ENCODE measurements at regions not wholly inside any gene's neighbourhood (a gene's known extent, or its start where the extent isn't known, plus 50 kb on each side); places are given as distances from the start of the nearest gene placed in this dataset.

DNA sequence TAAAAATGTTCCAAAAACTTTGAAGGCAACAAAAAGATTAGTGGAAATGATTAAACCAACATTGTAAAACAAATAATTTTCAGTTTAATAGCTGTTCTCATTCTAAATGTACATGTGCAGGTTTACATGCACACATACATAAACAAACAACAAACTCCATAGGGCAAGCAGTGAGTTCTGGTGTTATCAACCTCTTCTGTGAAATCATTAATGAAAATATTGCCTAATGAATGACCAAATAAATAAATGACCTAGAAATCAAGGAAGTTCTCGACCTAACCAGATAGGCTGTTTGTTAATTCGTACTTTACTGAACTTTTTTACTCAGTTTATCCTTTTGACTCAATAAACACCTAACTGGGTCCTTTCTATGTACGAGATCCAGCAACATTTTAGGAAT, 165.5 kb upstream of the RORB start:
- H3K4me3 ChIP-seq (ENCODE audit: low read depth, low read length): no peak overlapping the region
- DNase-seq (ENCODE audit: low read depth): no peak
- TF ChIP-seq, protein P1, sequence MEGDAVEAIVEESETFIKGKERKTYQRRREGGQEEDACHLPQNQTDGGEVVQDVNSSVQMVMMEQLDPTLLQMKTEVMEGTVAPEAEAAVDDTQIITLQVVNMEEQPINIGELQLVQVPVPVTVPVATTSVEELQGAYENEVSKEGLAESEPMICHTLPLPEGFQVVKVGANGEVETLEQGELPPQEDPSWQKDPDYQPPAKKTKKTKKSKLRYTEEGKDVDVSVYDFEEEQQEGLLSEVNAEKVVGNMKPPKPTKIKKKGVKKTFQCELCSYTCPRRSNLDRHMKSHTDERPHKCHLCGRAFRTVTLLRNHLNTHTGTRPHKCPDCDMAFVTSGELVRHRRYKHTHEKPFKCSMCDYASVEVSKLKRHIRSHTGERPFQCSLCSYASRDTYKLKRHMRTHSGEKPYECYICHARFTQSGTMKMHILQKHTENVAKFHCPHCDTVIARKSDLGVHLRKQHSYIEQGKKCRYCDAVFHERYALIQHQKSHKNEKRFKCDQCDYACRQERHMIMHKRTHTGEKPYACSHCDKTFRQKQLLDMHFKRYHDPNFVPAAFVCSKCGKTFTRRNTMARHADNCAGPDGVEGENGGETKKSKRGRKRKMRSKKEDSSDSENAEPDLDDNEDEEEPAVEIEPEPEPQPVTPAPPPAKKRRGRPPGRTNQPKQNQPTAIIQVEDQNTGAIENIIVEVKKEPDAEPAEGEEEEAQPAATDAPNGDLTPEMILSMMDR (IDR thresholded peaks at IDR 0.05; ENCODE audit: control insufficient read depth, extremely low read depth, insufficient read depth): no peak

DNA sequence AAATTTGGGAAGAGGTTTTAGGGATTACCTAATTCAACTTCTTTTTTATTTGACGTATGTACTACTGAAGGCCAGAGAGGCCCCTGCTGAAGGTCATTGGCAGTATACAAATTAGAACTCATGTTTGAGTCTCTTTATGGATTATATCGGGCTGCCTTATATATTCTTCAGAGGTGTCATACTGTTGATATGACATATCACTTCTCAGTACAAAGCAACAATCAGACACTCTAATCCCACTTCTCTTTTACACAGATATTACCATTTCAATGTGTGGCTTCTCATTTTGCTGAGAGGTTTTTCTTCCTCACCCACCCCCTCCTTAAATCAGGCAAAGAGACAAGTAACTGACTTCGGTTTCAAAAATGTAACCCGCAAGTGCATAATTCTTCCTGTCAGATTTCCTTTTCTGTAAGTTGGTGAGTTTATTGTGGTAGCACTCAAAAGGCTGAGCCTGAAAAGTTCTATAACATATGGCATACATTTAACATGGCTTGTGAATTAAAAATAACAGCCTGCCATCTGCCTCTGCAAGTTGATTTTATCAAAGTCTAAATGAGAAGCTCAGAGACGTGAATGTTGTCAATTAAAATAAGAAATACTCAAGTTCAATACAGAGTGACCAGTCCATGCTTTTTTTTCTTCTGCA, 163.6 kb upstream of the RORB start:
- DNase-seq (ENCODE audit: low read depth): no peak
- no peak overlapping the region for H3K4me3 ChIP-seq (ENCODE audit: low read depth, low read length)
- TF ChIP-seq, protein P1 (IDR thresholded peaks at IDR 0.05; ENCODE audit: control insufficient read depth, extremely low read depth, insufficient read depth): no peak

DNA sequence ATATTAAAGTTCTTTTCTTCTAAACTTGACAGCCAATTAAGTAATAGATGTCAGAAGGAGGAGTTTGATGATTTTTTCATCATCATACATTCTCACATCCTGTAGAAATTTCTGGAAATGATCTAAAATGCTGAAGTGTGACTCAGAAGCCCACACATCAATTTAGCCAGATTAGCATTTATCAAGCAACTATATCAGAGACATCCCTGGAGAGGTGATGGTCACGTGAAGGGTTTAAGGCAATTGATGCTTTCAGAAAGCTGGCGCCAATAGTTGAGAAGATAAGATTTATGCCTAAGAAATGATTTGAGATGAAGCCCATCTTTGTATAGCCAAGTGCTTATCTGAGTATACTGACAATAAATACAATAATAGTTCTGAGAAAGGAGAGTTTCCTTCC, 162.9 kb upstream of the RORB start:
- TF ChIP-seq, protein P1 (IDR thresholded peaks at IDR 0.05; ENCODE audit: control insufficient read depth, extremely low read depth, insufficient read depth): no peak
- no peak for DNase-seq (ENCODE audit: low read depth)
- H3K4me3 ChIP-seq (ENCODE audit: low read depth, low read length): no peak overlapping the region

DNA sequence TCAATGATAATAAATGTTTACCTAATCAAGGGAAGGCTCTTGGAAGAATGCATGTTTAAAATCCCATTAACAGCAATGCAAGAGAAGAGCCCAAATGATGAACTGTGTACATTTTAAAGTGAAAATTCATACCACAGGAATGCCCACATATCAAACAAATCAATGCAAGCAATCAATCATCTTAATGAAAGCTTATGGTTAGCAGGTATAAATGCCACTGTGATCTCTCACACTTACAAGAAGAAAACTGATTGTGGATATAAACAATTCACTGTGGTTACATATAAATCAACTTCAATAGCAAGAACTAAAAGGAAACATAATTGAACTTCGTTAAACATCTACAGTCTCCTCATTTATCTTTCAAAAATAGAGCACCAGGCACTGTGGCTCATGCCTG, 161.0 kb upstream of the RORB start:
- no peak for DNase-seq (ENCODE audit: low read depth)
- H3K4me3 ChIP-seq (ENCODE audit: low read depth, low read length): no peak overlapping the region
- TF ChIP-seq, protein P1 (IDR thresholded peaks at IDR 0.05; ENCODE audit: control insufficient read depth, extremely low read depth, insufficient read depth): no peak

DNA sequence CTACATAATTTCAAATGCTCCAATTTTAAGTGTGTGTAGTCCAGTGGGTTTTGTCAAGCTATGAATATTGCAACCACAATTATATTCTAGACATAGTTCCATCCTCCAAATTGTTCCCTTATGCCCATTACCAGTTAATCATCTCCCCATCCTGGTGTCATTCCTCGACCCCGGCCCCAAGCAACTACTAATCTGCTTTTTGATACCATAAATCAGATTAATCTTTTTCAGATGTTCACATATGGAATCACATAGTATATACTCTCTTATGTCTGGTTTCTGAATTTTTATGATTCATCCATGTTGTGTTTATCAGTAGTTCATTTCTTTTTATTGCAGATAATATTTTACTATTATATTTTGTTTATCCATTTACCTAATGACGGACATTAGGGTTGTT, 148.4 kb upstream of the RORB start:
- DNase-seq (ENCODE audit: low read depth): no peak
- TF ChIP-seq, protein P1 (IDR thresholded peaks at IDR 0.05; ENCODE audit: control insufficient read depth, extremely low read depth, insufficient read depth): no peak
- H3K4me3 ChIP-seq (ENCODE audit: low read depth, low read length): no peak overlapping the region

DNA sequence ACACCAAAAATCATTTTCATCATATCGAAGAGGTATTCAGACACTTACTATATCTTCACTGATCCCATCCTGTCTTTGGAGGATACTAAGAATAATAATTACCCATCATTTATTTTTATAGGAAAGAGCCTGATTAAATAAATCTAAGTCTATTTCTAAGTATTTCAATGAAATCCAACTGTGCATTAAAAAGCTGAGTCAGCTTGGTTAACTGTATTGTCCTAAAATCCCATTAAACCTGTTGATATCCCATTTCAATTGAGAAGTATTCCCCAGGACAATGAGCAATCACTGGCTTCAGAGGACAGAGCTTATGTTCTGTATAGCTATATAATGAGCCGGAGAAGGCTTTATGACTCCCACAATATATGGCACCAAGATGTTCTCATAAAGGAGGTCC, 142.0 kb upstream of the RORB start:
- no peak for DNase-seq (ENCODE audit: low read depth)
- H3K4me3 ChIP-seq (ENCODE audit: low read depth, low read length): no peak overlapping the region
- TF ChIP-seq, protein P1 (IDR thresholded peaks at IDR 0.05; ENCODE audit: control insufficient read depth, extremely low read depth, insufficient read depth): no peak

DNA sequence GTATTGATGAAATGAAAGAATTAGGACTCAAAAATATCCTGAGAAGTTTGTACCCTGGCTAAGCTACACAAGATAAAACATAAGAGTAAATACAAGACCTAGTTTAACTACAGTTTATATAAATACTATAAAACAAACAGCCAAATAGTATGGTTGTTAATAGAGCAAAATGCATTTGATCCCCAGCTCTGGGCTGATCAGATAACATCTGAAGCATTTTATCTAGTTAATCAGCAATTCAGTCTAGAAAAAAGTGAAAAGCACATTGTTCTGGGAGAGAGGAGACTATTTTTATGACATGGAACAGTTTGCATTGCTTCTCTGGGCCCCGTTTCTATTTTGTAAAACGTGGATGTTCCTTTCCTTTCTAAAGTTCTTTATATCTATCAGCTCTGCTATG, 139.6 kb upstream of the RORB start:
- peak; percentile 37 for DNase-seq (ENCODE audit: low read depth)
- TF ChIP-seq, protein P1 (IDR thresholded peaks at IDR 0.05; ENCODE audit: control insufficient read depth, extremely low read depth, insufficient read depth): no peak
- no peak overlapping the region for H3K4me3 ChIP-seq (ENCODE audit: low read depth, low read length)

Measured in LNCaP clone FGC (cell line).